Colonic mucosa (tissue), 4 donors: ENCODE measurements at regions not wholly inside any gene's neighbourhood (a gene's known extent, or its start where the extent isn't known, plus 50 kb on each side); places are given as distances from the start of the nearest gene placed in this dataset.

Experiments
- DNase-seq: peaks from one replicate; pipeline ENCODE4 v3.0.0-alpha.2; 2020
- H3K27ac ChIP-seq: fragments of 200-600 bp; one replicate; pipeline ENCODE4 v1.8.0; 2021
- H3K27me3 ChIP-seq: fragments of 200-600 bp; one replicate; pipeline ENCODE4 v1.8.0; 2021
- H3K36me3 ChIP-seq: fragments of 200-600 bp; one replicate; pipeline ENCODE4 v1.8.0; 2021
- H3K4me1 ChIP-seq: fragments of 200-600 bp; one replicate; pipeline ENCODE4 v1.8.0; 2021; ENCODE audit warnings: mild to moderate bottlenecking
- H3K4me3 ChIP-seq: fragments of 200-600 bp; one replicate; pipeline ENCODE4 v1.8.0; 2021
- H3K9ac ChIP-seq, 2 donors: one replicate each; pipeline ENCODE4 v1.7.0; 2013; ENCODE audit warnings: control low read depth in 2 of 2, low read depth in 2 of 2, low read length in 2 of 2
- H3K9me3 ChIP-seq: fragments of 200-600 bp; one replicate; pipeline ENCODE4 v1.8.0; 2021
- intact Hi-C: fragments of 100-400 bp; cut with DNase I; formaldehyde crosslinking; loops from one replicate; pipeline ENCODE4 v1.14.1; 2022
- TF ChIP-seq, protein P1 (sequence below): fragments of 200-600 bp; IDR thresholded peaks from one replicate; pipeline ENCODE4 v1.8.0; 2022; ENCODE audit warnings: antibody characterized with exemption, mild to moderate bottlenecking
- donor health status: healthy.
- donor health status: DM: no; HTN: no; CAD: no.
- donor health status: DM: no; HTN: no; CAD: no.

GRCh38 chr18:24630346-24630880 lies 170.0 kb downstream of the HRH4 start:
- Histone ChIP-seq H3K9ac (no peak overlapping the region), H3K4me3 (no peak overlapping the region), H3K27me3 (no peaks in the 10 kb centered on the region), H3K4me1 (no peaks in the 10 kb centered on the region), H3K9me3 (no peaks in the 10 kb centered on the region), H3K36me3 (no peaks in the 10 kb centered on the region), H3K27ac (no peak overlapping the region)
- TF ChIP-seq, protein P1, sequence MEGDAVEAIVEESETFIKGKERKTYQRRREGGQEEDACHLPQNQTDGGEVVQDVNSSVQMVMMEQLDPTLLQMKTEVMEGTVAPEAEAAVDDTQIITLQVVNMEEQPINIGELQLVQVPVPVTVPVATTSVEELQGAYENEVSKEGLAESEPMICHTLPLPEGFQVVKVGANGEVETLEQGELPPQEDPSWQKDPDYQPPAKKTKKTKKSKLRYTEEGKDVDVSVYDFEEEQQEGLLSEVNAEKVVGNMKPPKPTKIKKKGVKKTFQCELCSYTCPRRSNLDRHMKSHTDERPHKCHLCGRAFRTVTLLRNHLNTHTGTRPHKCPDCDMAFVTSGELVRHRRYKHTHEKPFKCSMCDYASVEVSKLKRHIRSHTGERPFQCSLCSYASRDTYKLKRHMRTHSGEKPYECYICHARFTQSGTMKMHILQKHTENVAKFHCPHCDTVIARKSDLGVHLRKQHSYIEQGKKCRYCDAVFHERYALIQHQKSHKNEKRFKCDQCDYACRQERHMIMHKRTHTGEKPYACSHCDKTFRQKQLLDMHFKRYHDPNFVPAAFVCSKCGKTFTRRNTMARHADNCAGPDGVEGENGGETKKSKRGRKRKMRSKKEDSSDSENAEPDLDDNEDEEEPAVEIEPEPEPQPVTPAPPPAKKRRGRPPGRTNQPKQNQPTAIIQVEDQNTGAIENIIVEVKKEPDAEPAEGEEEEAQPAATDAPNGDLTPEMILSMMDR: no peak
- intact Hi-C loops: no loop called here
- DNase-seq: no peak

GRCh38 chr18:24631243-24632025 lies 171.0 kb downstream of the HRH4 start:
- Histone ChIP-seq H3K27me3 (no peaks in the 10 kb centered on the region), H3K4me1 (no peaks in the 10 kb centered on the region), H3K9ac (no peak overlapping the region), H3K9me3 (no peaks in the 10 kb centered on the region), H3K4me3 (no peak overlapping the region), H3K27ac (no peak overlapping the region), H3K36me3 (no peaks in the 10 kb centered on the region)
- no peak for DNase-seq
- TF ChIP-seq, protein P1: no peak
- intact Hi-C loops: no loop called here

GRCh38 chr18:24632158-24632988 lies 171.9 kb downstream of the HRH4 start:
- H3K27ac ChIP-seq: no peak overlapping the region
- H3K9me3 ChIP-seq: no peaks in the 10 kb centered on the region
- no peak for DNase-seq
- H3K27me3 ChIP-seq: no peaks in the 10 kb centered on the region
- intact Hi-C loops: no loop called here
- H3K36me3 ChIP-seq: no peaks in the 10 kb centered on the region
- no peaks in the 10 kb centered on the region for H3K4me1 ChIP-seq
- no peak overlapping the region for H3K4me3 ChIP-seq
- TF ChIP-seq, protein P1: no peak
- no peak overlapping the region for H3K9ac ChIP-seq

GRCh38 chr18:24633121-24633520 lies 172.7 kb downstream of the HRH4 start:
- no peaks in the 10 kb centered on the region for H3K27me3 ChIP-seq
- no peaks in the 10 kb centered on the region for H3K9me3 ChIP-seq
- H3K4me1 ChIP-seq: no peaks in the 10 kb centered on the region
- TF ChIP-seq, protein P1: no peak
- H3K27ac ChIP-seq: no peak overlapping the region
- no peak overlapping the region for H3K4me3 ChIP-seq
- H3K36me3 ChIP-seq: no peaks in the 10 kb centered on the region
- intact Hi-C loops: no loop called here
- no peak for DNase-seq
- H3K9ac ChIP-seq: no peak overlapping the region

GRCh38 chr18:24649571-24649970 lies 189.1 kb downstream of the HRH4 start:
- no peaks in the 10 kb centered on the region for H3K9me3 ChIP-seq
- no peaks in the 10 kb centered on the region for H3K4me1 ChIP-seq
- H3K36me3 ChIP-seq: no peaks in the 10 kb centered on the region
- TF ChIP-seq, protein P1: no peak
- no peaks in the 10 kb centered on the region for H3K27me3 ChIP-seq
- H3K4me3 ChIP-seq: no peak overlapping the region
- H3K27ac ChIP-seq: no peak overlapping the region
- intact Hi-C loops: no loop called here
- no peak overlapping the region for H3K9ac ChIP-seq
- no peak for DNase-seq
